IMR-90 (cell line): ENCODE measurements at regions not wholly inside any gene's neighbourhood (a gene's known extent, or its start where the extent isn't known, plus 50 kb on each side); places are given as distances from the start of the nearest gene placed in this dataset.

Experiments used
- ATAC-seq: fragments of 200-7000 bp; cut with Tn5 transposase; 2 replicates; pipeline ENCODE4 v1.9.1; 2020; ENCODE audit warnings: low read depth, mild to moderate bottlenecking, moderate library complexity
- BruUV-seq: library from RNA; stranded (reverse); fragments of 400-500 nt; replicated peaks from 2 replicates; lab custom pipeline; 2021; lab: Mats Ljungman, UMichigan
- CTCF ChIA-PET: fragments of 300-600 bp; formaldehyde crosslinking; extraction: SDS; loops from one replicate; lab custom pipeline; 2021; ENCODE audit warnings: antibody characterized with exemption; lab: Yijun Ruan, JAX
- POLR2A ChIA-PET: fragments of 300-600 bp; sonication (Branson Sonifier 250); formaldehyde crosslinking; loops from one replicate; lab custom pipeline; 2022; ENCODE audit warnings: antibody characterized with exemption; ENCODE audit not compliant: unreplicated experiment; lab: Charles Lee
- DNase-seq: peaks from one replicate; pipeline ENCODE4 v3.0.0; 2013
- H2AFZ ChIP-seq: replicated peaks from 2 replicates; pipeline ENCODE3; 2013; ENCODE audit warnings: low read length, mild to moderate bottlenecking; ENCODE audit not compliant: poor library complexity
- H2AK5ac ChIP-seq: 2 replicates; pipeline ENCODE4 v1.6.1; 2013; ENCODE audit warnings: low read depth, low read length, inconsistent platforms
- H2AK9ac ChIP-seq: replicated peaks from 2 replicates; pipeline ENCODE3; 2013; ENCODE audit warnings: mild to moderate bottlenecking, low read depth, low read length, moderate library complexity; ENCODE audit not compliant: poor library complexity
- H2BK120ac ChIP-seq: 2 replicates; pipeline ENCODE4 v1.6.1; 2013; ENCODE audit warnings: low read depth, low read length, inconsistent platforms
- H2BK15ac ChIP-seq: 3 replicates; pipeline ENCODE4 v1.6.1; 2013; ENCODE audit warnings: low read depth, low read length, inconsistent platforms
- H2BK20ac ChIP-seq: 2 replicates; pipeline ENCODE4 v1.6.1; 2013; ENCODE audit warnings: low read depth, mild to moderate bottlenecking, inconsistent platforms, low read length, moderate library complexity
- H2BK5ac ChIP-seq: 2 replicates; pipeline ENCODE4 v1.6.1; 2013; ENCODE audit warnings: mild to moderate bottlenecking, low read depth, low read length, inconsistent platforms; ENCODE audit not compliant: poor library complexity, severe bottlenecking
- H3K14ac ChIP-seq: replicated peaks from 2 replicates; pipeline ENCODE4 v1.6.1; 2013; ENCODE audit warnings: low read depth, low read length, inconsistent platforms
- H3K18ac ChIP-seq: 2 replicates; pipeline ENCODE4 v1.6.1; 2013; ENCODE audit warnings: low read depth, low read length, control low read depth
- H3K23ac ChIP-seq: 2 replicates; pipeline ENCODE4 v1.6.1; 2013; ENCODE audit warnings: low read depth, low read length, inconsistent platforms
- H3K27ac ChIP-seq: 2 replicates; pipeline ENCODE4 v1.5.1; 2013; ENCODE audit warnings: mild to moderate bottlenecking, control low read depth, low read length; ENCODE audit not compliant: insufficient read depth
- H3K27me3 ChIP-seq: 2 replicates; pipeline ENCODE4 v1.6.1; 2013; ENCODE audit warnings: low read length; ENCODE audit not compliant: control insufficient read depth, insufficient read depth
- H3K36me3 ChIP-seq: 2 replicates; pipeline ENCODE4 v1.6.1; 2013; ENCODE audit warnings: low read length, mixed read lengths; ENCODE audit not compliant: control insufficient read depth, insufficient read depth
- H3K4ac ChIP-seq: 2 replicates; pipeline ENCODE4 v1.6.1; 2013; ENCODE audit warnings: low read depth, low read length, inconsistent platforms
- H3K4me1 ChIP-seq: 2 replicates; pipeline ENCODE4 v1.6.1; 2013; ENCODE audit warnings: low read length, mixed read lengths; ENCODE audit not compliant: control insufficient read depth, insufficient read depth
- H3K4me2 ChIP-seq: 2 replicates; pipeline ENCODE4 v1.6.1; 2013; ENCODE audit warnings: low read depth, mild to moderate bottlenecking, control low read depth, low read length, moderate library complexity
- H3K4me3 ChIP-seq: 2 replicates; pipeline ENCODE4 v1.5.1; 2013; ENCODE audit warnings: low read depth, mild to moderate bottlenecking, control low read depth, low read length, moderate library complexity; ENCODE audit not compliant: insufficient read depth
- H3K56ac ChIP-seq: 2 replicates; pipeline ENCODE4 v1.6.1; 2013; ENCODE audit warnings: low read length, inconsistent platforms; ENCODE audit not compliant: insufficient read depth; ENCODE audit errors: extremely low read depth
- H3K79me1 ChIP-seq, 2 experiments: 2 replicates each; pipeline ENCODE4 v1.6.1; 2013; ENCODE audit warnings: low read length in 2 of 2, inconsistent platforms in 1 of 2, low read depth in 1 of 2
- H3K9ac ChIP-seq: 2 replicates; pipeline ENCODE4 v1.6.1; 2013; ENCODE audit warnings: low read depth, low read length, control low read depth
- H3K9me1 ChIP-seq: 2 replicates; pipeline ENCODE4 v1.6.1; 2013; ENCODE audit warnings: low read length, inconsistent platforms; ENCODE audit not compliant: insufficient read depth
- H3K9me3 ChIP-seq: 2 replicates; pipeline ENCODE4 v1.6.1; 2013; ENCODE audit warnings: low read length; ENCODE audit not compliant: control insufficient read depth, insufficient read depth
- H4K20me1 ChIP-seq: 2 replicates; pipeline ENCODE4 v1.6.1; 2013; ENCODE audit warnings: low read length, inconsistent platforms; ENCODE audit not compliant: insufficient read depth
- H4K5ac ChIP-seq: 2 replicates; pipeline ENCODE4 v1.6.1; 2013; ENCODE audit warnings: mild to moderate bottlenecking, low read depth, low read length, control low read depth
- H4K8ac ChIP-seq, 2 experiments: 2 replicates each; pipeline ENCODE4 v1.6.1; 2013; ENCODE audit warnings: low read depth in 2 of 2, low read length in 2 of 2, control low read depth in 1 of 2, inconsistent platforms in 1 of 2
- H4K91ac ChIP-seq: 2 replicates; pipeline ENCODE4 v1.6.1; 2013; ENCODE audit warnings: low read depth, low read length, inconsistent platforms; ENCODE audit not compliant: insufficient read depth
- BHLHE40 ChIP-seq: fragments of 150-350 bp; IDR thresholded peaks from 2 replicates; pipeline ENCODE4 v1.6.1; 2016; ENCODE audit warnings: mild to moderate bottlenecking, low read depth, low read length
- ELK1 ChIP-seq: fragments of 150-350 bp; IDR thresholded peaks from 2 replicates; pipeline ENCODE4 v1.6.1; 2016; ENCODE audit warnings: low read depth, mild to moderate bottlenecking, low read length, moderate library complexity, borderline replicate concordance
- FOS ChIP-seq: fragments of 150-350 bp; IDR thresholded peaks from 2 replicates; pipeline ENCODE4 v1.6.1; 2016; ENCODE audit warnings: low read depth, low read length
- NFE2L2 ChIP-seq: fragments of 150-350 bp; IDR thresholded peaks from 2 replicates; pipeline ENCODE4 v1.6.1; 2016; ENCODE audit warnings: low read depth, mild to moderate bottlenecking, low read length
- RAD21 ChIP-seq: IDR thresholded peaks from 2 replicates; pipeline ENCODE4 v1.6.1; 2012; ENCODE audit warnings: low read length, improper control_type of control experiment
- RCOR1 ChIP-seq: IDR thresholded peaks from 2 replicates; pipeline ENCODE4 v1.6.1; 2012; ENCODE audit warnings: mild to moderate bottlenecking, low read length, improper control_type of control experiment; ENCODE audit not compliant: insufficient replicate concordance
- WGBS, 2 experiments: methylation state at CpG; one replicate each; pipeline versions ENCODE4 v1.1.5 to v1.1.7; 2013; ENCODE audit warnings: missing lambda C conversion rate in 2 of 2; ENCODE audit not compliant: insufficient read length in 1 of 2; ENCODE audit errors: extremely low coverage in 2 of 2; 5-methylcytosine and 5-hydroxymethylcytosine counted together
- dilution Hi-C: fragments of 300-500 bp; cut with HindIII; formaldehyde crosslinking; loops from one replicate; pipeline ENCODE4 v1.14.3; 2018; ENCODE audit warnings: low sequenced_read_pairs; ENCODE audit not compliant: unreplicated experiment
- in situ Hi-C: fragments of 300-500 bp; cut with MboI; formaldehyde crosslinking; loops from 3 replicates; pipeline ENCODE4 v1.14.3; 2019; ENCODE audit warnings: low sequenced_read_pairs, inconsistent platforms, mixed read lengths
- intact Hi-C: fragments of 100-400 bp; cut with micrococcal nuclease; formaldehyde crosslinking; loops from 2 replicates; pipeline ENCODE4 v1.10.0; 2022

- ATAC-seq, result no peak
- Histone ChIP-seq H3K79me1 (no peaks in the 10 kb centered on the region), H2BK120ac (no peak overlapping the region), H2BK15ac (no peak overlapping the region), H4K91ac (no peak overlapping the region), H3K18ac (no peak overlapping the region), H3K4me2 (no peak overlapping the region), H3K27me3 (no peaks in the 10 kb centered on the region), H2BK20ac (no peak overlapping the region), H3K9ac (no peak overlapping the region), H4K5ac (no peak overlapping the region), H3K4me3 (no peak overlapping the region), H3K36me3 (no peaks in the 10 kb centered on the region), H2AK5ac (no peak overlapping the region), H3K14ac (no peak overlapping the region), H3K4me1 (no peaks in the 10 kb centered on the region), H2BK5ac (no peak overlapping the region), H3K9me1 (no peaks in the 10 kb centered on the region), H3K23ac (no peak overlapping the region), H2AFZ (no peak overlapping the region), H3K9me3 (no peaks in the 10 kb centered on the region), H3K27ac (no peak overlapping the region), H3K56ac (no peak overlapping the region), H3K4ac (no peak overlapping the region), H4K8ac (no peak overlapping the region), H2AK9ac (no peak overlapping the region), H4K20me1 (no peaks in the 10 kb centered on the region)
- CTCF ChIA-PET, result no interaction called here
- in situ Hi-C loops (no loop called here), dilution Hi-C loops (no loop called here), intact Hi-C loops (no loop called here)
- no CpG with 5 or more reads among the region's 1 CpG for WGBS, 2 experiments
- TF ChIP-seq NFE2L2, result no peak
- no peak for TF ChIP-seq BHLHE40
- TF ChIP-seq FOS, result no peak
- no peak for TF ChIP-seq ELK1
- no peak for TF ChIP-seq RAD21
- no peak for TF ChIP-seq RCOR1
- no peak for DNase-seq
- BruUV-seq, result no TSS peak
- POLR2A ChIA-PET, result no interaction called here
These were observed 312.2 kb downstream of the CNTN3 start for GRCh38 chr3:74302281-74302680.
